ENCODE measurements at regions not wholly inside any gene's neighbourhood (a gene's known extent, or its start where the extent isn't known, plus 50 kb on each side); places are given as distances from the start of the nearest gene placed in this dataset.

GRCh38 chr4:106766519-106766918, 269.6 kb downstream of the DKK2 start:
- no peak for DNase-seq

- no peak for DNase-seq
These were observed 271.3 kb downstream of the DKK2 start for GRCh38 chr4:106764774-106765173.

- DNase-seq = no peak
These were observed 273.3 kb downstream of the DKK2 start for GRCh38 chr4:106762666-106763443.

GRCh38 chr4:106753426-106753825, 282.7 kb downstream of the DKK2 start:
- DNase-seq = no peak

GRCh38 chr4:106746451-106746850, 289.7 kb downstream of the DKK2 start:
- DNase-seq = no peak

- DNase-seq = no peak
These were observed 298.0 kb downstream of the DKK2 start for GRCh38 chr4:106738121-106738520.

- DNase-seq = no peak
These were observed 317.6 kb downstream of the DKK2 start for GRCh38 chr4:106718548-106718947.

GRCh38 chr4:106717091-106717490, 319.0 kb downstream of the DKK2 start:
- DNase-seq = no peak

GRCh38 chr4:106715825-106716224, 320.3 kb downstream of the DKK2 start:
- no peak for DNase-seq

GRCh38 chr4:106708464-106708816, 327.7 kb downstream of the DKK2 start:
- DNase-seq = no peak

- DNase-seq = no peak
These were observed 328.2 kb downstream of the DKK2 start for GRCh38 chr4:106707776-106708463.

- no peak for DNase-seq
These were observed 331.8 kb downstream of the DKK2 start for GRCh38 chr4:106704253-106704870.

- DNase-seq = no peak
These were observed 331.7 kb upstream of the GIMD1 start for GRCh38 chr4:106700321-106700720.

GRCh38 chr4:106698621-106699195, 330.1 kb upstream of the GIMD1 start:
- no peak for DNase-seq

- no peak for DNase-seq
These were observed 327.1 kb upstream of the GIMD1 start for GRCh38 chr4:106695501-106696262.

- no peak for DNase-seq
These were observed 325.7 kb upstream of the GIMD1 start for GRCh38 chr4:106694232-106694631.

- no peak for DNase-seq
These were observed 323.2 kb upstream of the GIMD1 start for GRCh38 chr4:106691749-106692148.

GRCh38 chr4:106690487-106690886, 321.9 kb upstream of the GIMD1 start:
- peak; percentile 37 for DNase-seq

- no peak for DNase-seq
These were observed 318.4 kb upstream of the GIMD1 start for GRCh38 chr4:106687026-106687425.

- no peak for DNase-seq
These were observed 312.9 kb upstream of the GIMD1 start for GRCh38 chr4:106681381-106681921.

GRCh38 chr4:106679063-106679462, 310.5 kb upstream of the GIMD1 start:
- no peak for DNase-seq

GRCh38 chr4:106677213-106677612, 308.6 kb upstream of the GIMD1 start:
- DNase-seq = no peak
